Small intestine (tissue), 7 donors: ENCODE measurements at regions not wholly inside any gene's neighbourhood (a gene's known extent, or its start where the extent isn't known, plus 50 kb on each side); places are given as distances from the start of the nearest gene placed in this dataset.
A peak's percentile ranks its signal among the peaks of the same experiment; 100 is the strongest.
"Not testable (repeated sequence)": the region's sequence is repeated elsewhere in the genome, so short reads cannot be mapped to it uniquely, and the experiment has no call there.

ENCODE experiments used
- DNase-seq, 2 donors: peaks; one replicate each; pipeline versions ENCODE4 v3.0.0 to v3.0.0-alpha.2; 2013
- FAIRE-seq: peaks from 2 replicates; lab custom pipeline; 2012; peaks lifted over from hg19 to GRCh38; lab: Jason Lieb, UNC
- H3K27ac ChIP-seq, 3 donors: one replicate each; pipeline ENCODE4 v1.5.1; 2013; ENCODE audit warnings: low read length in 2 of 3, mild to moderate bottlenecking in 2 of 3, control low read depth in 1 of 3, inconsistent platforms in 1 of 3, low read depth in 1 of 3, moderate library complexity in 1 of 3
- H3K27me3 ChIP-seq, 3 donors: one replicate each; pipeline ENCODE4 v1.6.1; 2013; ENCODE audit warnings: low read length in 3 of 3, inconsistent platforms in 1 of 3; ENCODE audit not compliant: control insufficient read depth in 3 of 3, insufficient read depth in 3 of 3
- H3K36me3 ChIP-seq, 3 donors: one replicate each; pipeline ENCODE4 v1.6.1; 2013; ENCODE audit warnings: low read length in 3 of 3, inconsistent platforms in 1 of 3, low read depth in 1 of 3, mild to moderate bottlenecking in 1 of 3, moderate library complexity in 1 of 3; ENCODE audit not compliant: control insufficient read depth in 3 of 3, insufficient read depth in 2 of 3
- H3K4me1 ChIP-seq, 3 donors: one replicate each; pipeline ENCODE4 v1.6.1; 2013; ENCODE audit warnings: low read length in 2 of 3, inconsistent platforms in 1 of 3, low read depth in 1 of 3, mild to moderate bottlenecking in 1 of 3, moderate library complexity in 1 of 3; ENCODE audit not compliant: control insufficient read depth in 3 of 3, insufficient read depth in 2 of 3
- H3K4me3 ChIP-seq, 3 donors: one replicate each; pipeline ENCODE4 v1.5.1; 2013; ENCODE audit warnings: low read length in 3 of 3, control low read depth in 1 of 3, inconsistent platforms in 1 of 3, low read depth in 1 of 3, mild to moderate bottlenecking in 1 of 3, moderate library complexity in 1 of 3
- H3K9me3 ChIP-seq, 2 donors: one replicate each; pipeline ENCODE4 v1.6.1; 2013; ENCODE audit warnings: low read depth in 1 of 2, low read length in 1 of 2; ENCODE audit not compliant: control insufficient read depth in 2 of 2, insufficient read depth in 1 of 2
- WGBS, 3 donors: extraction: QIAGEN DNeasy Blood & Tissue Kit; methylation state at CpG; one replicate each; pipeline ENCODE4 v1.1.7; 2013; 5-methylcytosine and 5-hydroxymethylcytosine counted together
- donor health status: healthy with polysubstance abuse.
- donor health status: control.
- donor health status: control.
- donor health status: Bipolar disorder and iron deficiency.
- donor health status: healthy.

DNA sequence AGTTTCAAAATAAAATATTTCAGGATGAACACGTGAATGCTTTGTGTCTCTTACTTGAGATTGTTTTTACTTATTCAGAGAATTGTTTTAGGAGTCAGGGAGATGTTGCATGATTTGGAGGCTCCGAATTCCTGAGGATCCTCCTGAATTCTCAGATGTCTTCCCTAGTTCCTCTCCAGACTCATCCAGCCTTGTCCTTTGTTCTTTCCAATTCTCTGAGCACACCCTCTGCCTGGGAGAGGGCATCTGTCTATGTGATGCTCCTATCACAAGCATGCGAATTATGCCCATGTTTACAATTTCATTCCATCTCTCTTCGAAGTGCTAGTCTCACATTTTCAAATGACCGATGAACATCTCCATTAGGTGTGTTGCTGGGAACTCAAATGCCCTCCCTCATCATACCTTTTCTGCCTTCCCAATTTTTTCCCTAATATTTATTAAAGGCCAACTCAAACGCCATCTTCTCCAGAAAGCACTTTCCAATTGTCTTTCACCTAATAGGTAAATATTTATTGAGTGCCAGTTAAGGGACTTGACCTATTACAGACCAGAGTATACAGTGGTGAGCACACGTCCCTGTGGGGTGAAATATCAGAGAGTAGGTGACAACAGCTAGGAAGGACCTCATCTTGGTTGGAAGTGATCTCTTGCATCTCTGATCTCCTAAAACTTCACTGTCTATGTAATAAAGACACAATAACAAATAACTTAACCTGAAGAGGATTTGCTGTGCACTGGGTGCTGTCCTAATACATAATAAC lies 64.4 kb downstream of the ARF6 start:
- Histone ChIP-seq H3K4me3 (no peak overlapping the region), H3K36me3 (no peaks in the 10 kb centered on the region), H3K9me3 (no peaks in the 10 kb centered on the region), H3K27ac (no peak overlapping the region), H3K4me1 (peaks cover 0 to 10% (median 3%) of the 10 kb centered on the region in 3 donors), H3K27me3 (no peaks in the 10 kb centered on the region)
- no peak for FAIRE-seq
- 83 to 91% (median 88%) methylated on average over 7 of the region's 7 CpGs for WGBS, 3 donors
- no peak for DNase-seq

DNA sequence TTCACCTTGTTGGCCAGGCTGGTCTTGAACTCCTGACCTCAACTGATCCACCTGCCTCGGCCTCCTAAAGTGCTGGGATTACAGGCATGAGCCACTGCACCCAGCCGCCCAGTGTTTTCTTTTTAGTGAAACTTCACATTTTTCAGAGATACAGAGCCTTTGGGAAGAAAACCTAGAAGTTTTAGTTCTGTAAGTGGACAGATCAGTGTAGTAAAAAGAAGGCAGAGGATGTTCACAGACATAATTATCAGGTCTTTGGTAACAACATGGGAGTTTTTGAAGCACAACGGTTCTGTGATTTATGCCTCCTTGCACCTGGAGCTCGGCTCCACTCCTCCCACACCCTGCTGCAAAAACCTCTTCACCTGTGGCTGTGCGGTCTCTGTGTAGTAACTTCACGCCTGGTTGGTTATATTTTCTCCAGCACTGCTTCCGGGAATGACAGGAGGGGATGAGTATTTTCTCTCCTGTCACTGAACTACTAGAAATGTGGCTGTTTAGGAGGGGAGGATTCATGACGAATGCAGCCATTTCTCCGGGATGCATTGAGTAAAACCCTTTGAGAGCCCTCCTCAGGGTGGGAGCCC lies 67.0 kb downstream of the ARF6 start:
- Histone ChIP-seq H3K4me3 (no peak overlapping the region), H3K4me1 (peaks cover 0 to 7% (median 0%) of the 10 kb centered on the region in 3 donors), H3K27me3 (no peaks in the 10 kb centered on the region), H3K9me3 (no peaks in the 10 kb centered on the region), H3K27ac (peak overlapping the region in 2 of 3 donors; percentile 37 to 50), H3K36me3 (no peaks in the 10 kb centered on the region)
- DNase-seq: peak; percentile 67 to 73
- WGBS, 3 donors: 24 to 48% (median 37%) methylated on average over 9 of the region's 9 CpGs
- FAIRE-seq: no peak

DNA sequence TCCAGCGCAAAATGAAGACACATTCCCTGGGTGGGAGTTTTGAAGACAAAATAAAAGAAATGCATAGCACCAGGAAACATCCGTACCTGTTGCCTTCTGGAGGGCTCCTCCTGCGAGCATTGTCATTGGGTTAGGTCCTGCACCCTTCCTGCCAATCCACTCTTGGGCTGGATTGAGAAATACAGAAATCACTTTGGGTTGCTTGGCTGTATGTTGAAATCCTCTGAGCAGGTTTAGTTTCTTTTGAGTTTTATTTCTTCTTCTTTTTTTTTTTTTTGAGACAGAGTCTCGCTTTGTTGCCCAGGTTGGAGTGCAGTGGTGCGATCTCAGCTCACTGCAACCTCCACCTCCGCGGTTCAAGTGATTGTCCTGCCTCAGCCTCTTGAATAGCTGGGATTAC lies 67.6 kb downstream of the ARF6 start:
- WGBS, 3 donors: 76 to 81% (median 80%) methylated on average over 7 of the region's 7 CpGs
- Histone ChIP-seq H3K4me3 (no peak overlapping the region), H3K9me3 (no peaks in the 10 kb centered on the region), H3K36me3 (no peaks in the 10 kb centered on the region), H3K27ac (peak overlapping the region in 1 of 3 donors; percentile 37), H3K4me1 (peaks cover 0 to 8% (median 0%) of the 10 kb centered on the region in 3 donors), H3K27me3 (no peaks in the 10 kb centered on the region)
- DNase-seq: no peak
- no peak for FAIRE-seq

DNA sequence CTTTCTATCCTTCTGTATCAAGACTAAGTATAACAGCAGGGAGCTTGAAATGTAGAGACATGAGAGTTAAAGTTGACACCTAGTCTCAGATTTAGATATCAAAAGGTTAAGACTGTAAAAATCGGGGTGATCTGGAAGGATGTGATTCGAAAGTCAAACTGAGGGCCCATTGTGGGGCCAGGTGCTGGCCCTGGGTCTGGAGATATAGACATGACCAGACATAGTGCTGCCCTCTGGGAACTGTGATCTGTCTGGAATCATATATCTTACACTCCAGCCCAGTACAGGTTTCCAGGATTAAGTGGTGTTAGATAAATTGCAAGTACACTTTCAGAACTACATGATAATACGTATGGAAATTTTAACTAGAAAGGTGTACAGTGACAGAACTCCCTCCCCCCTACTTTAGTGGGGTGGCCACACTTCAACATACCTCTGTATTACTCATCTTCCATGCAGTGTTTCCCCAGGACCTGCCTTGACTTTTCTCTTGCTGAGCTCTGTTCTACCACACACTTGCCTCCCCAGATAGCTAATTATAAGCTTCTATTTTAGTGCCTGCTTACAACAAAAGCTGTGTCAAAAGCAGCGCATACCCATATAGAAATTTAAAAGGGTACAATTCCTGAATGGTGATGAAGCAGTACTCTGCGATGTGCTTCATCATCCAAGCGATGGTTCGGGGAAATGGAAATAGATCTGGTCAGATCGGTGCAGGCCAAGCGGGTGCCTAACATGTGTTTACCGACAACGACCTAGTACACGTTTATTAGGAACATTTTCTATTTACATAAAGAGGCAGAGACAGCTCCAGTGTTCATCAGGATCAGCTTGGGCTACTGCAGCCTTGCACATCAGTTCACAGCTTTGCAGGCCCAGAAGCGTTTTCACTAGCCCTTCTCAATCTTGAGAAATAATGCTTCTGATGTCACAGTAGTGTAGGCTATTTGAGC lies 68.7 kb downstream of the ARF6 start:
- no peak overlapping the region for H3K27ac ChIP-seq
- no peak for DNase-seq
- no peak overlapping the region for H3K4me3 ChIP-seq
- H3K9me3 ChIP-seq: no peaks in the 10 kb centered on the region
- H3K36me3 ChIP-seq: no peaks in the 10 kb centered on the region
- FAIRE-seq: no peak
- H3K4me1 ChIP-seq: peaks cover 0 to 18% (median 5%) of the 10 kb centered on the region in 3 donors
- H3K27me3 ChIP-seq: no peaks in the 10 kb centered on the region
- 83 to 87% (median 87%) methylated on average over 13 of the region's 13 CpGs for WGBS, 3 donors

DNA sequence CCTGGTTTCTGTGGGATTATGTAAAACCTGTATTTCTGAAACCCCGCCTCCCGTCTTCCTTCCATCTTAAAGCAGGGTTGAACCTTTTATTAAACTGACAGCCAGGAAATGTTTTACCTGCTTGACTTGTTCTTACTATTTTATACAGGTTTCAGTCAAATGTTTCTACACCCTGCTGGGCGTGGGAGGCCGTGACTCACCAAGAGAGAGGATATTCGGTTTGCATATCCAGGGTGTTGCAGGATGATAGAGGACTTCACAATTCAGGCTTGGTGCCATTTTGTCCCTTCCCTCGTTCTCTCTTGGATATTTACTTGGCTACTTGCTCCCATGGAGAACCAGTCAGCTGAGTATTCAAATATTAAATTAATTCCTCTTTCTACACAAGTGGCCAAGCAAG lies 69.7 kb downstream of the ARF6 start:
- H3K27ac ChIP-seq: no peak overlapping the region
- DNase-seq (no peak), FAIRE-seq (no peak)

DNA sequence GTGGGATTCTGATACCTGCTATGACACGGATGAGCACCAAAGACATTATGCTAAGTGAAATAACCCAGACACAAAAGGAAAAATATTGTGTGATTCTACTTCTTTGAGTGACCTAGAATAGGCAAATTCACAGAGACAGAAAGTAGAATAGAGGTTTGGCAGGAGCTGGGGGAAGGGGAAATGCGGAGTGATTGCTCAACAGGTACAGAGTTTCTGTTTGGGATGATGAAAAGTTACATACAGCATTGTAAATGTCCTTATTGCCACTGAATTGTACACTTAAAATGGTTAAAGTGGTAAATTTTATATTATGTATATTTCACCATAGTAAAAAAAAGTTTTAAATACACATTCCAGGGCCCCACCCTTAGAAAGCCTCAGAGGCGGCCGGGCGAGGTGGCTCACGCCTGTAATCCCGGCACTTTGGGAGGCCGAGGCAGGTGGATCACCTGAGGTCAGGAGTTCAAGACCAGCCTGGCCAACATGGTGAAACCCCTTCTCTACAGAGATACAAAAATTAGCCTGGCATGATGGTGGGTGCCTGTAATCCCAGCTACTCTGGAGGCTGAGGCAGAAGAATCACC lies 72.3 kb downstream of the ARF6 start:
- Histone ChIP-seq H3K27ac (peak overlapping the region in 1 of 3 donors; percentile 92), H3K4me1 (peaks cover 0 to 31% (median 5%) of the 10 kb centered on the region in 3 donors)
- H3K27me3 ChIP-seq, H3K9me3 ChIP-seq, H3K36me3 ChIP-seq, H3K4me3 ChIP-seq, DNase-seq, FAIRE-seq: not testable (repeated sequence)
- 68 to 86% (median 79%) methylated on average over 8 of the region's 8 CpGs for WGBS, 3 donors

More for the DNA sequence above, 69.7 kb downstream of the ARF6 start:
- Histone ChIP-seq H3K27me3 (no peaks in the 10 kb centered on the region), H3K4me1 (peaks cover 0 to 26% (median 5%) of the 10 kb centered on the region in 3 donors), H3K36me3 (no peaks in the 10 kb centered on the region), H3K9me3 (peaks cover 0 to 3% of the 10 kb centered on the region in 2 donors), H3K4me3 (no peak overlapping the region)
- 71 to 84% (median 82%) methylated on average over 6 of the region's 6 CpGs for WGBS, 3 donors

DNA sequence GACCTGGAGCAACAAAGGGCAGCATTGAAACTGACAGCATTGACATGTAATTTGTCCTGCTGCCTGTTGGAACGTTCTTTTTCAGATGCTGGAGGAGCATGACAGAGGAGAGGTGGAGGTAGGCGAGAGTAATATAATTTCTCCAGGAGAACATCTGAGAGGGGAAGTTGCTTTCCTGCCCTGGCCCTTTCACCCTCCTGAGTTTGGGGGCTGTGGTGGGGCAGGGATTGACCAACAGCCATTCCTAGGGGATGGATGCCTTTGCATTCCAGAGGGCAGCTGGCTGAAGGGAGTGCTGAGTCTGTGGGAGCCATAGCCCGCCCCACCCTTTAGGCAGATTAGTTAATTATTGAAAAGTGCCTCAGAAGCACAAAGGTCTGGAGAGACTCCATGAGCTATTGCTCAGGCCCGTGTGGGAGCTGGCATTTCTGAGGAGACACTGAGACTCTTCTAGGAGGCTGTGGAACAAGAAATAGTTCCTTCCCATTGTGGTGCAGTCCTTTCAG lies 73.5 kb downstream of the ARF6 start:
- peaks cover 0 to 3% of the 10 kb centered on the region in 2 donors for H3K9me3 ChIP-seq
- peak overlapping the region; percentile 69 to 95 (median 92) for H3K27ac ChIP-seq
- H3K4me3 ChIP-seq: no peak overlapping the region
- FAIRE-seq (no peak), DNase-seq (peak; percentile 93 to 94)
- H3K27me3 ChIP-seq: no peaks in the 10 kb centered on the region
- 15 to 44% (median 34%) methylated on average over 4 of the region's 4 CpGs for WGBS, 3 donors
- peaks cover 0 to 40% (median 11%) of the 10 kb centered on the region in 3 donors for H3K4me1 ChIP-seq
- H3K36me3 ChIP-seq: no peaks in the 10 kb centered on the region
